SK-N-SH treated with all-trans-retinoic acid at 6 μM for 48 hours (cell line): ENCODE measurements at regions not wholly inside any gene's neighbourhood (a gene's known extent, or its start where the extent isn't known, plus 50 kb on each side); places are given as distances from the start of the nearest gene placed in this dataset.

Experiments
- ARNTL ChIP-seq: fragments of 450-650 bp; formaldehyde crosslinking; IDR thresholded peaks from 2 replicates; pipeline ENCODE4 v1.5.0; 2020; ENCODE audit warnings: low read depth, mild to moderate bottlenecking, moderate library complexity, borderline replicate concordance
- BACH2 ChIP-seq: fragments of 250-450 bp; sonication (Bioruptor Pico); IDR thresholded peaks from 2 replicates; pipeline ENCODE4 v1.9.0; 2021; ENCODE audit warnings: mild to moderate bottlenecking, borderline replicate concordance
- PPARA ChIP-seq: fragments of 250-450 bp; sonication (Bioruptor Pico); IDR thresholded peaks from 2 replicates; pipeline ENCODE4 v1.5.0; 2020; ENCODE audit warnings: mild to moderate bottlenecking, borderline replicate concordance
- RARB ChIP-seq: fragments of 250-450 bp; sonication (Bioruptor Pico); IDR thresholded peaks from 2 replicates; pipeline ENCODE4 v1.8.0; 2021; ENCODE audit warnings: mild to moderate bottlenecking, moderate library complexity
- SNAI2 ChIP-seq: fragments of 250-450 bp; sonication (Bioruptor Pico); IDR thresholded peaks from 2 replicates; pipeline ENCODE4 v1.5.0; 2020; ENCODE audit warnings: mild to moderate bottlenecking, moderate library complexity
- TCF4 ChIP-seq: fragments of 250-450 bp; sonication (Bioruptor Pico); IDR thresholded peaks from 2 replicates; pipeline ENCODE4 v1.8.0; 2021; ENCODE audit warnings: mild to moderate bottlenecking, moderate library complexity, borderline replicate concordance
- ZFP3 ChIP-seq: fragments of 250-450 bp; sonication (Bioruptor Pico); IDR thresholded peaks from 2 replicates; pipeline ENCODE4 v1.5.0; 2020; ENCODE audit warnings: mild to moderate bottlenecking, moderate library complexity
- ZFP30 ChIP-seq: fragments of 450-650 bp; formaldehyde crosslinking; IDR thresholded peaks from 2 replicates; pipeline ENCODE4 v1.5.0; 2022; ENCODE audit warnings: mild to moderate bottlenecking, moderate library complexity
- ZNF565 ChIP-seq: fragments of 450-650 bp; formaldehyde crosslinking; conservative IDR thresholded peaks from 2 replicates; pipeline ENCODE4 v1.5.0; 2020; ENCODE audit warnings: low read depth, mild to moderate bottlenecking, moderate library complexity
- ZNF8 ChIP-seq: fragments of 450-650 bp; formaldehyde crosslinking; IDR thresholded peaks from 2 replicates; pipeline ENCODE4 v1.5.0; 2020; ENCODE audit warnings: mild to moderate bottlenecking, moderate library complexity
- TF ChIP-seq, protein P1 (sequence below): fragments of 250-450 bp; sonication (Bioruptor Pico); IDR thresholded peaks from 2 replicates; pipeline ENCODE4 v1.8.0; 2020; ENCODE audit warnings: mild to moderate bottlenecking, moderate library complexity, borderline replicate concordance
- TF ChIP-seq, protein P2 (sequence below): fragments of 250-450 bp; sonication (Bioruptor Pico); IDR thresholded peaks from 2 replicates; pipeline ENCODE4 v1.5.1; 2021; ENCODE audit warnings: mild to moderate bottlenecking, moderate library complexity

DNA sequence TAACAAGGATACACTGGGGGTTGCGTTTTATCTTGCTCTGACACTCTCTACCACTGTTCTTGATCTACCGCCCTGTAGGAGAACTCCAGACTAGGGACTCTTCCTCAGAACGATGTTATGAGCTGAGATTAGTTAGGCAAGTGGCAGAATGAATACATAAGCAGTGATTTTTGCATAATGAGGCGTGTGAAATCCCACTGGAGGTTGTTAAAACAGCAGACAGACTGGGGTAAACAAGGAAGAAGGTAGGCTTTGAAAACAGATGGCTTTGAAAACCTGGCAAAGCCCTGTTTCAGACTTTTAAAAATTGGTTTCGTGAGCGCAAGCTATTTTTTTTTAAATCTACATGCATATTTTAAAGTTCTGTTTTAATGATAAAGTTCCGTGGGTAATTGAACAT is 785.2 kb downstream of the TYW1 start:
- TF ChIP-seq RARB (CRISPR knock-in tag): no peak
- TF ChIP-seq ZFP30 (CRISPR knock-in tag): no peak
- no peak for TF ChIP-seq PPARA (CRISPR knock-in tag)
- TF ChIP-seq, protein P1, sequence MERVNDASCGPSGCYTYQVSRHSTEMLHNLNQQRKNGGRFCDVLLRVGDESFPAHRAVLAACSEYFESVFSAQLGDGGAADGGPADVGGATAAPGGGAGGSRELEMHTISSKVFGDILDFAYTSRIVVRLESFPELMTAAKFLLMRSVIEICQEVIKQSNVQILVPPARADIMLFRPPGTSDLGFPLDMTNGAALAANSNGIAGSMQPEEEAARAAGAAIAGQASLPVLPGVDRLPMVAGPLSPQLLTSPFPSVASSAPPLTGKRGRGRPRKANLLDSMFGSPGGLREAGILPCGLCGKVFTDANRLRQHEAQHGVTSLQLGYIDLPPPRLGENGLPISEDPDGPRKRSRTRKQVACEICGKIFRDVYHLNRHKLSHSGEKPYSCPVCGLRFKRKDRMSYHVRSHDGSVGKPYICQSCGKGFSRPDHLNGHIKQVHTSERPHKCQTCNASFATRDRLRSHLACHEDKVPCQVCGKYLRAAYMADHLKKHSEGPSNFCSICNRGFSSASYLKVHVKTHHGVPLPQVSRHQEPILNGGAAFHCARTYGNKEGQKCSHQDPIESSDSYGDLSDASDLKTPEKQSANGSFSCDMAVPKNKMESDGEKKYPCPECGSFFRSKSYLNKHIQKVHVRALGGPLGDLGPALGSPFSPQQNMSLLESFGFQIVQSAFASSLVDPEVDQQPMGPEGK (CRISPR knock-in tag): no peak
- TF ChIP-seq BACH2 (CRISPR knock-in tag): no peak
- no peak for TF ChIP-seq ZFP3
- TF ChIP-seq, protein P2, sequence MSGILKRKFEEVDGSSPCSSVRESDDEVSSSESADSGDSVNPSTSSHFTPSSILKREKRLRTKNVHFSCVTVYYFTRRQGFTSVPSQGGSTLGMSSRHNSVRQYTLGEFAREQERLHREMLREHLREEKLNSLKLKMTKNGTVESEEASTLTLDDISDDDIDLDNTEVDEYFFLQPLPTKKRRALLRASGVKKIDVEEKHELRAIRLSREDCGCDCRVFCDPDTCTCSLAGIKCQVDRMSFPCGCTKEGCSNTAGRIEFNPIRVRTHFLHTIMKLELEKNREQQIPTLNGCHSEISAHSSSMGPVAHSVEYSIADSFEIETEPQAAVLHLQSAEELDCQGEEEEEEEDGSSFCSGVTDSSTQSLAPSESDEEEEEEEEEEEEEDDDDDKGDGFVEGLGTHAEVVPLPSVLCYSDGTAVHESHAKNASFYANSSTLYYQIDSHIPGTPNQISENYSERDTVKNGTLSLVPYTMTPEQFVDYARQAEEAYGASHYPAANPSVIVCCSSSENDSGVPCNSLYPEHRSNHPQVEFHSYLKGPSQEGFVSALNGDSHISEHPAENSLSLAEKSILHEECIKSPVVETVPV (CRISPR knock-in tag): no peak
- no peak for TF ChIP-seq ZNF565
- no peak for TF ChIP-seq TCF4 (CRISPR knock-in tag)
- TF ChIP-seq ARNTL: no peak
- no peak for TF ChIP-seq SNAI2
- TF ChIP-seq ZNF8: no peak
